ENCODE measurements at regions not wholly inside any gene's neighbourhood (a gene's known extent, or its start where the extent isn't known, plus 50 kb on each side); places are given as distances from the start of the nearest gene placed in this dataset.
"Not testable (repeated sequence)": the region's sequence is repeated elsewhere in the genome, so short reads cannot be mapped to it uniquely, and the experiment has no call there.

DNA sequence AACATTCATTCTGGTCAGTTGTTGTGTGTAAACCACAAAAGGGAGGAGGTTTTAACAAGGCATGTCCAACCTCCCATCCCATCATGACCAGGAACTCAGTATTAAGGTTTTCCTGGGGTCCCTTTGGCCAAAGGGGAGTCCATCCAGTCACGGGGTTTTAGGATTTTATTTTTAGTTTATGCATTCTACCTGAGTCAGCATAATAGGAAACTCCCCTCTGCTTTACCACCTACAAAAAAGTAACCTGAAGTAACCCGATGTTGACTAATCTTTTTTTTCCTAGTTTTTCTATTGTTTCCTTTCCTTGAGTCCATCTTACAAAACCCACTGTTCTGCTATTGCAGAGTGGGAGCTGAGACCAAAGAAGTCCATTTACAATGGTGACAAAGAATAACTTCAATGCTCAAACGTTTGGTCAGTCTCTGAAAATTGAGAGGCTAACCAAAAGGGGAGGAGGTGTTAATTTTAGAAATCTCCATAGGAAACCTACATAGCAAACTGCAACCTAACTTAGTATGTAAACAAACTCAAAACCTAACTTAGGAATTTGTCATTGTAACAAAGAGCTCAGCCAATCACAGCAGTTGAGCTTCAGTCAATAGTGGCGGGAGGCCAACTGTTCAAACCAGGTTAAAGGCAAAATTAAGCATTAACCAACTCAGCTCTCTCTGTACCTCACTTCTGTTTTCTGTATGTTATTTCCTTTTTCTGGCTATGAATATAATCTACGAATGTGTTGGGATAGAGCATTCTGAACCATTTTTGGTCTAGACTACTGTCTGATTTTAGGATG is 1954.1 kb downstream of the PCDH9 start:
- DNase-seq = no peak

DNA sequence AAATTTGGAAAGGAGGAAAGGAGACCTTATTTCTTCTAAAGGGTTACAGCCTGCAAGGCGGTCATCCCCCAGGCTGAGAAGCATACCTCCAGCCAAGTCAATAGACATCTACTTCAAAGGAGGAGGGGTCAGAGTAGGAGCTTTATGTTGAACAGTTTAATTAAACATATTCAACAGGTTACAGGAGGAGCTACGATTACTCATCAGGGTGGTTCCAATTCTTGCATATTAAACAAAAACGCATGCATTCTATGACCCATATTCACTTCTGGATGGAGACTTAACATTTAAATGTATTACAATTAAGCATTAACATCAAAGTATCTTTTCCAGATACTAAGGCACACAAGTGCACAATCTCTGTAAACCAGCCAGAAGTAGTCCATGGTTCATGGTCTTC is 1955.0 kb downstream of the PCDH9 start:
- DNase-seq = no peak

DNA sequence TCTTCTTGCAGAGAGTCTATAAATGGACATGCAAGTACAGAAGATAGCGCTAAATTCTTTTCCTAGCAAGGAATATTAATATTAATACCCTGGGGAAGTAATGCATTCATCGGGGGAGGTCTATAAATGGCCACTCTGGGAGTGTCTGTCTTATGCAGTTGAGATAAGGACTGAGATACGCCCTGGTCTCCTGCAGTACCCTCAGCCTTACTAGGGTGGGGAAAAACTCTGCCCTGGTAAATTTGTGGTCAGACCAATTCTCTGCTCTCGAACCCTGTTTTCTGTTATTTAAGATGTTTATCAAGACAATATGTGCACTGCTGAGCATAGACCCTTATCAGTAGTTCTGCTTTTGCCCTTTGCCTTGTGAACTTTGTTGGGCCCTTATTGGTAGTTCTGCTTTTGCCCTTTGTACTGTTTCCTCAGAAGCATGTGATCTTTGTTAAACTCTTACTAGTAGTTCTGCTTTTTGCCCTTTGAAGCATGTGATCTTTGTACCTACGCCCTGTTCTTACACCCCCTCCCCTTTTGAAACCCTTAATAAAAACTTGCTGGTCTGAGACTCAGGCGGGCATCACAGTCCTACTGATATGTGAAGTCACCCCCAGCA is 1956.2 kb downstream of the PCDH9 start:
- DNase-seq = not testable (repeated sequence)

DNA sequence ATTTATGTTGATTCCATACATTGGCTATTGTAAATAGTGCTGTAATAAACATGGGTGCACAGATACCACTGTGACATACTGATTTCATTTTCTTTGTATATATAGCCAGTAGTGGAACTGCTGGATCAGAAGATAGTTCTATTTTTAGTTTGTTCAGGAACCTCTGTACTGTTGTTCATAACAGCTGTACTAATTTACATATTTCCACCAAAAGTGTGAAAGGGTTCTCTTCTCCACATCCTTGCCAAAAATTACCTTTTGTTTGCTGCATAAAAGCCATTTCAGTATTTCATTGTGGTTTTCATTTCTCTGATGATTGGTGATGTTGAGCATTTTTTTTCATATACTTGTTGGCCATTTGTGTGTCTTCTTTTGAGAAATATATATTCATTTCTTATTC is 1962.1 kb downstream of the PCDH9 start:
- no peak for DNase-seq

DNA sequence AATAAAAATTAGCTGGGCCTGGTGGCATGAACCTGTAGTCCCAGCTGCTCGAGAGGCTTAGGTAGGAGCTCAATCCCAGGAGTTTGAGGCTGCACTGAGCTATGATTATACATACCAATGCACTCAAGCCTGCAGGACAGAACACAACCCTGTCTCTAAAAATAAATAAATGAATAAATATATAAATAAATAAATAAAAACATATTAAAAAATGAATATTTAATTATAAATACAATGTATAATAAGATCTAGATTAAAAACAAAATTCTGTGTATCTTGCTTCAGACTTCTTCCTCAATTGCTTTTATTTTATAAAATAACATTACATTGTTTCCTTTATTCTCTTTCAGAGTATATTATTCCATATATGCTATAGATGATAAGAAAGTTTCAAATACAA is 1964.1 kb downstream of the PCDH9 start:
- no peak for DNase-seq

DNA sequence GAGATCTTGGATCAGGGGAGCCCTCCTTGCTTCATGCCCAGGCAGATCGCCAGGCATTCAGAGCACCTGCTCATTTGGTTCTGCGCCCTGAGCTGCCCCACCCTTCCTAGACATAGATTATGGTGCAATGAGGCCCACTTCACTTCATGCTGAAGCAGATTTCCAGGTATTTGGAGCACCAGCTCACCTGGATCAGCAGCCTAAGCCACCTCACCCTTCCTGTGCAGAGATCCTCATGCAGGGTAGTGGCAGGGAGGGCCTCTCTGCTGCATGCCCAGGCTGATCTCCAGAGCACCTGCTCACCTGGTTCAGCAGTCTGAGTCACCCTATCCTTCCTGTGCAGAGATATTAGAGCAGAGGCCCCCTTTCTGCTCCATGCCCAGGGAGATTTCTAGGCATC is 1966.1 kb downstream of the PCDH9 start:
- DNase-seq = no peak

DNA sequence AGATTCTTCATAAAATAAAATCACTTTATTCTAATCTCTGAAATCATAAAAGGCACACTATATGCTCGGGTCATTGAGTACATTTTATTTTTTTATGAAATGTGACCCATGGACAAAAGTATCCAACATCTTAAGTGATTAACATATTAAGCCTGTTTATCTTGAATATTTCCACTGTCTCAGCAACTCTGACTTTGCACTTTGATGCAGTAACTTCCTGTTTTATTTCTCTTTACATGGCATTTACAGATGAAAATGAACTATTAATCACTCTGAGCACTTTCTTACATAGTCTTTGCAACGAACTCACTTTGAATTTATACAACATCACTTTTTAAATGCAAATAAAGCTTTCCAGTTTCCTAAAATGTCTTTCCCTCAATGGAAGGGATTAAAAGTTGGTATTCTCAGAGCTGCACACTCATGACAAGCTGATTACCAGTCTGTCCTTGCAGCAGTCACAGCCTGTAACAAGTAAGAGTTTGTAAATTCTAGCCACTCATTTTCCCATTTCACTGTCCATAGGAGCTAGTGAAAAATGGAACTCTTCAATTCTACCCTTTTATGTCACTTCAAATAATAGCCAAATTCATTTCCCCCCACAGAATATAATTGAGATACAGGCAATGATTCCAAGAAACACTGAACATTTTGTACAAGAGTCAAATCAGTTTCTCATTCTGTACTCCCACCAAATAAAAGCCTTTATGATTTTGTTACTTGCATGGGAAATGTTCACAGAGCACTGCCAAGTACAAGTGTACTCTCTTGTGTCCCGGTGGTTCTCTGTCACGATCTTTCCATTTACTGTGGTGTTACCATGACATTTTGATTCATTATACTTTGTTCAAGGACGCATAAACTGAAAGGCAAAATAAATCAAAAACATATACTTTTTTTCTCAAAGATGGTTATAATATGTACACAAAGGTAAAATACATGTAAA is 1968.9 kb downstream of the PCDH9 start:
- no peak for DNase-seq

DNA sequence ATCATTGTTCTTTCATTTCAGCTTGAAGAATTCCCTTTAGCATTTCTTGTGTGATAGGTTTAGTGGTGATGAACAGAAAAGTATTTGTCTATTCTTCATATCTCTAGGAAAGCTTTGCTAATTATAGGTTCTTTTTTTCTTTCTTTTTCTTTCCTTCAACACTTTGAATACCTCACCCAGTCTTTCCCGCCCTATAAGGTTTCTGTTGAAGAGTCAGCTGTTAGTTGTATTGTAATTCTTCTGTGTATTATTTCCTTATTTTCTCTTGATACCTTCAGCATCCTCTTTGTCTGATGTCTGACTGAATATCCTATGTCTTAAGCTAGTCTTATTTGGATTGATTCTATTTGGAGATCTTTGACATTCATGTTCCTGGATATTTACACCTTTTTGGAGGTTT is 1989.4 kb downstream of the PCDH9 start:
- DNase-seq = no peak

DNA sequence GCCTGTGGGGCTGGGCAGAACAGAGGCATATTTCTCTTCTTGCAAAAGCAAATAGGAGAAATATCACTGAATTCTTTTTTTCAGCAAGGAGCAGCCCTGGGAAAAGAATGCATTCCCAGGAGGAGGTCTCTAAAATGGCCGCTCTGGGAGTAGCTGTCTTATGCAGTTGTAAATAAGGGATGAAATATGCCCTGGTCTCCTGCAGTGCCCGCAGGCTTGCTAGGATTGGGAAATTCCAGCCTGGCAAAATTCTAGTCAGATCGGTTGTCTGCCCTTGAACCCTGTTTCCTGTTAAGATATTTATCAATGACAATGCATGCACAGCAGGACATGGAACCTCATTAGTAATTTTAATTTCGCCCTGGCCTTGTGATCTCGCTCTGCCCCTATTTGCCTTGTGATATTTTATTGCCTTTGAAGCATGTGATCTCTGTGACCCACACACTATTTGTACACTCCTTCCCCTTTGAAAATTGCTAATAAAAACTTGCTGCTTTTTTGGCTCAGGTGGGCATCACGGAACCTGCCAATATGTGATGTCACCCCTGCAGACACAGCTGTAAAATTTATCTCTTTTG is 1993.2 kb downstream of the PCDH9 start:
- DNase-seq = no peak

DNA sequence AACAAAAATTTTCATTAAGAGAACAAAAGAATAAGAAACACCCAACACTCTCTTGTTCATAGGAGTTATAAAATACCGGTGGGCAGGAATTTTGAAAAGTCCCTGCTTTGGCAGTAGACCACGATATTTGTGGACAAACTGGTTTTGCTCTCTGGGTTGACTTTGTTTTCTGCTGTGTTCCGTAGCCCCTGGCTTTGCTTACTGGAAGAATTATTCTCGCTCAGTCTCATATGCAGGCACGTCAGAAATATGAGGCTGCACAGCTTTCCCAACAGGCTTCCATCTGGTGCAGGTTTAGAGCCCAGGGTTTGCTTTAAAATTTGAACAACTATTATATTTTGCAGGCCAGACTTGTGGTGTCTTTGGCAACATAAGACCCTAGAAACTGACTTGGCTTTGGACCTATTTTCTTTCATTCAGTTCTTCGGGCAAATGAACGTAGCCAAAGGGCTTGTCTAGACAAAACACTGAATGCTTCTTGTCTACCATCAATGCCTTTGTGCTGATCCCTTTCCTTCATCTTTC is 2012.6 kb downstream of the PCDH9 start:
- no peak for DNase-seq

DNA sequence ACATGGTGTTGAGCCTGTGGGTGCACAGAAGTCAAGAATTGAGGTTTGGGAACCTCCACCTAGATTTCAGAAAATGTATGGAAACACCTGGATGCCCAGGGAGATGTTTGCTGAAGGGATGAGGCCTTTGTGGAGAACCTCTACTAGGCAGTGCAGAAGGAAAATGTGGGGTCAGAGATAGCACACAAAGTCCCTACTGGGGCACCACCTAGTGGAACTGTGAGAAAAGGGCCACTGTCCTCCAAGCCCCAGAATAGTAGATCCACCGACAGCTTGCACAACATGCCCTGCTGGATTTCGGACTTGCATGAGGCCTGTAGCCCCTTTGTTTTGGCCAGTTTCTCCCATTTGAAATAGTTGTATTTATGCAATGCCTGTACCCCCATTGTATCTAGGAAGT is 2027.3 kb downstream of the PCDH9 start:
- not testable (repeated sequence) for DNase-seq

DNA sequence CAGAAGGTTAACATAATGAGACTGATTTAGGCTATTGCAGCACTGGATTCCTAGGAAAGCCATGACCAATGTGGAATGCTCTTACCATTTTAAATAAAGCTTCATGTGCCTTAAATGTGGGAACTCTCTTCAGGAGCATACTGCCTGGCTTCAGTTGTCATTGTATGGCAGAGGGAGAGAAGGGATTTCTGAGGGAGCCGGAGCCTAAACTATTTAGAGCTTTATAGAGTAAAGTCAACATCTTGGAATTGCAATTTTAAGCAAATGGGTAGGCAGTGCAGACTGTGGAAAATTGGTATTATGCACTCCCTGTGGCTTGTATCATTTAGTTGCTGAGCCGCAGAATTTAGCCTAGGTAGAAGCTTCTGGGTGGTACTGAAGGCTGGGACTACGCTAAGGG is 2041.4 kb downstream of the PCDH9 start:
- no peak for DNase-seq

DNA sequence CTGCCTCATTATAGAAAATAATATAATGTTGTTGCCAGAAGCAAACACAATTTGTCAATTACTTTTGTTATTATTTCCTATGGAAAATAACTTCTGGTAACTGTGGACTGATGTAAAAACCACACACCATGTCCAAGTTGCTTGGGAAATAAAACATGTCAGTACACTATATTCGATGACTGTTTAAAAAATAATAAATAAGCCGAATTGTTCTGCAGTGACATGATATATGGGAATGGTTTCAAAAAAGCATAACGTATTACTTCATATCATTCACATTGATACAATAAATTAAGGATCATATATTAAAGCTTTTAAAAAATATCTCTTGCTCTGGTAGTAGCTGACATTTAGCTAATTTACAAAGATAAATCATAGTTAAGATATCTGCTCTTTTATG is 2062.1 kb downstream of the PCDH9 start:
- no peak for DNase-seq

DNA sequence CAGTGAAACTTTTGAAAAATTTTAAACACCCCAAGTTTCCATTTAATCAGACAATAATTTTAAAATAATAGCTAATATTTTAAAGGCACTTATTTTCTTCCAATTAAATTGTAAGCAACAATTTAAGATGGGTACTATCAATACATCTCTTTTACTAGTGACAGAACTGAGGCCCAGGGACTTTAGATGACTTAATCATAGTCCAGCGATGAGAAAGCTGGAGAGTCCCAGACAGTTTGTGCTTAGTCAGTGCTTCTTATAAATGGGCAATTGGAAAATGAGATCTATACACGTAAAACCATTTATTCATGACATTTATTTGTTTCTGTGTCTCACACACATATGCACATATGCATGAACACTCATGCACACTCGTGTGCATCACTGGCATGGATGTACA is 2063.5 kb downstream of the PCDH9 start:
- DNase-seq = no peak

DNA sequence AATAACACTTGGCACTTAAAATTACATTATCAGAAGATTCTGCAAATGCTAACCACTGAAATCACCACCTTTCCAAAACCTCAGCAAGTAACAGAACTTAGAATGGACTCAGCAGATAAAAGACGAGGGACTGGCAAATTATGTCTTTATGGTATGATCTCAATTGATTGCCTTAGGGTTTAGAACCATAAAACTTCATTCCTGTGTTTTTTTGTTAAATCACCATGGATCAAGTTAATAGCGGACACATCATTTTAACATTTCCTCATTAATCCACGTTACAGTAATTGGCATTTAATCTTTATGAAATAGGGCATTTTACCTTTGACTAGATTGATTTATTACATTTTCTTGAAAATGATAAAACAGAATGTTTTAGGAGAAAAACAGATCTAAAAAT is 2070.3 kb downstream of the PCDH9 start:
- DNase-seq = no peak

DNA sequence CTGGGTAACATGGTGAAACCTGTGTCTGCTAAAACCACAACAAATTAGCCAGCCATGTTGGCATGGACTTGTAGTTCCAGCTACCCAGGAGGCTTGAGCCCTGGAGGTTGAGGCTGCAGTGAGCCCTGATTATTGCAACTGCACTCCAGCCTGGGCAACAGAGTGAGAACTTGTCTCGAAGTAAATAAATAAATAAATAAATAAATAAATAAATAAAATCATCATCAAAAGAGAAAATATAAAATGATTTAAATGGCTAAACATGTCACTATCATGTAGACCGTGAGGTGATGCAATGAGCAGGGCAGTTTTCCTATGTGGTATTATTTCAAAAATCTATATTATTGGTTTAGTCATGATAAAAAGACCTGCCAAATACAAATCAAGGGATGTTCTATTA is 2074.3 kb downstream of the PCDH9 start:
- no peak for DNase-seq

DNA sequence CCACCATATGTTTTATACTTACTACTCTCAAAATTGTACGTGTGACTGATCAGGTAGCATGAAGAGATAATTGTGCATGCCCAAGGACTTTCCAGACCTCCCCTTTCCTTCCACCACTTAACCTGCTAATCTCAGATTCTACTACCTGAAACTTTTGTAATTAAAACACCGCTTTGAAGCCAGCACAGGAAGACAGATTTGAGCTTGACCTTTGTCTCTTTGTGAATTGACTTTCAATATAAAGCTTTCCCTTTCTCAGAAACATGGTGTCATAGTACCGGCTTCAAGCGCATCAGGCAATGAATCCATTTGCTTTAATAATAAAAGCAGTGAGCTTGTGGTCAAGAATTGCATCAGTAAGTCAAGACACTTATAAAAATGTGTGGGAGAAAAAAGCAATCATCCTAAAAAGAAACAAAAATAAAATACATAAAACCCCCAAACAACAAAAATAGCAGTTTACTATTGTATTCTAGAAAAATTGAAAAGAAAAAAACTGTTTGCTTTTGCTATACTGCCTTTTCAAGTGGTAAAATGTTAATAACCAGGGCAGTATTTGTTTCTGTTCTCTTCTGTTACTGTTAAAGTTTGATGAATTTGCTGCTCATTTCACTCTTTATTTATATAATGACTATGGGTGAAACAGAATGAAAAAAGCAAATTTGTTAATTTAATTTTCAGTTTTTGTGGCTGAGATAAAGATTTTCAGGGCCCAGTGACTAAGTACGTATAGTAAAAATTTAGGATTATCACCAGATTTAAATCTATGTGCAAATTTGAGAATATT is 2075.3 kb downstream of the PCDH9 start:
- no peak for DNase-seq

DNA sequence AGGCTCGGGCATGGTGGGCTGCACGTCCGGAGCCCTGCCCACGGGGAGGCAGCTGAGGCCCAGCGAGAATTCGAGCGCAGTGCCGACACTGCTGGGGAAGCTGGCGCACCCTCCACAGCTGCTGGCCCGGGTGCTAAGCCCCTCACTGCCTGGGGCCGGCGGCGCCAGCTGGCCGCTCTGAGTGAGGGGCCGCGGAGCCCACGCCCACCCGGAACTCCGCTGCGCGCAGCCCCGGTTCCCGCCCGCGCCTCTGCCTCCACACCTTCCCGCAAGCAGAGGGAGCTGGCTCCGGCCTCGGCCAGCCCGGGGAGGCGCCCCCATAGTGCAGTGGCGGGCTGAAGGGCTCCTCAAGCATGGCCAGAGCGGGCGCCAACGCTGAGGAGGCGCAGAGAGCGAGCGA is 2080.4 kb downstream of the PCDH9 start:
- no peak for DNase-seq

DNA sequence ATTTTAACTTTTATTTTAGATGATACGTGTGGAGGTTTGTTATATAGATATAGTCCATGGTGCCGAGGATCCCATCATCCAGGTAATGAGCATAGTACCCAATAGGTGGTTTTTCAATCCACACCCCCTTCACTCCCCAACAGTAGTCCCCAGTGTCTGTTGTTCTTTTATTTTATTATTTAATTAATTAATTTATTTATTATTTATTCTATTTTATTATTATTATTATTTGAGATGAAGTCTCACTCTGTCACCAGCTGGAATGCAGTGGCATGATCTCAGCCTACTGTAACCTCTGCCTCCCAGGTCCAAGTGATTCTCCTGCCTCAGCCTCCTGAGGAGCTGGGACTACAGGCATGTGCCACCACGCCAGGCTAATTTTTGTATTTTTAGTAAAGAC is 2086.2 kb downstream of the PCDH9 start:
- no peak for DNase-seq

DNA sequence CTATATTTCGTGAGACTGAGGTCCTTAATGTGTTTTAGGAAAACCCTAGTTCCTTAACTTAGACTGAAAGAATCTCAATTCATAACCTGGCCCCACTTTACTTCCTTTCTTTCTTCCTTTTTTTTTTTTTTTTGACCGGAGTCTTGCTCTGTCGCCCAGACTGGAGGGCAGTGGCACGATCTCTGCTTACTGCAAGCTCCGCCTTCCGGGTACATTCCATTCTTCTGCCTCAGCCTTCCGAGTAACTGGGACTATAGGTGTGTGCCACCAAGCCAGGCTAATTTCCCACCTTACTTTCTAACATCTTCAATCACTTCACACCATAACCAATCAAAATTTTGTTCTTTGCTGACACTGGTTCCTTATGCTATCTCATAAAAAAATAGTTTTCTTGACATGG is 2097.0 kb downstream of the PCDH9 start:
- DNase-seq = no peak

DNA sequence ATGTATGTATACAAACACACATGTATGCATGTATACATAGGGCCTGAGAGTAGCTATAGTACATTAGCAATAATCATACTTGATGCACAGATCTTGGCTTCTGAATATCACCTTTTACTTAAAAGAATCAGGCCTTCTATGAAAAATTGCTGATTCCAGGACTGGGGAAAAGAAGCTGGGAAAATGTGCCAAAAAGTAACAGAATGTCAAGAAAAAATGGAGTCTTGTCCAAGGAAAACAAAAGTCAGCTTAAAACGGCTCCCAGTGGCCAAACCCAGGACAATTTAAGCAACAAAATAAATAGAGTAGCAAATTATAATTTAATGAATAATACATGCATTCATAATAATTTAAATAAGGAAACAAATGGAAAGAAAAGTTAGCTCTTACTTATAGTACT is 2104.9 kb downstream of the PCDH9 start:
- DNase-seq = no peak

DNA sequence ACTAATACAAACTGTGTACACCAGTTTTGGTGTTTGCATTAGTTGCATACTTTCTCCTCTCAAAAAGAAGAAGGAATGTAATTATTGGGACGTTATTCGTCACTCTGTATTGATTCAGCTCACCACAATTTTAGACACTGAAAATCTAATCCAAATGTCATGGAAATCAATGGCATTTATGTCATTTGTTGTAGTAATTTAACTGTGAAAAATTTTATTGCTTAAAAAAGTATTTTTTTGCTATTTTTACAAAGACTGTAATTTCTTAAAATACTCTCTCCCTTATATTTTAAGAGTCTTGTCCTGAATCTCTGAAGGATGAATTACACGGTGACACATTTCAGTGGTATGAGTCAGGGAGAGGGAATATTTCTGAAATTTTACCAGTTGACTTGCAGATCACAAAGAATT is 2117.6 kb downstream of the PCDH9 start:
- no peak for DNase-seq

All from T-helper 1 cell (primary cell).